Muscle of arm (tissue), 1 donor: ENCODE measurements at regions not wholly inside any gene's neighbourhood (a gene's known extent, or its start where the extent isn't known, plus 50 kb on each side); places are given as distances from the start of the nearest gene placed in this dataset.
"Not testable (repeated sequence)": the region's sequence is repeated elsewhere in the genome, so short reads cannot be mapped to it uniquely, and the experiment has no call there.

Source experiments
- DNase-seq: peaks from one replicate; pipeline ENCODE4 v3.0.0-alpha.2; 2013

DNA sequence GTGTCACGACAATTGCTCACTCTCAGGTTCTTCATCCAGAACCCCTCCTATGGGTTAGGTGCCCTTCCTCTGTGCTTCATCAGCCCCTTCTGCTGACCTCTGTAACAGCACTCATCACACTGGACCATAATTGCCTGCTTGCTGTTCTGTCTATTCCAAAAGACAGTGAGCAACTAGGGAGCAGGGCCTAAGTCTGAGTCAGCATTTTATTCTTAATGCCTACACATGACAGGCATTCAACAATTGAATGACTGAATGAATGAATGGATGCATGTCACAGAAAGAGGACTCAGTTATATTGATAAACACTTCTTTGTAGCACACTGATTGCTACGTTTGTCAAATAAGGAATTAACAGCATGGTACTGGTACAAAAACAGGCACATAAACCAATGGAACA lies 317.0 kb downstream of the ZIC3 start:
- no peak for DNase-seq

DNA sequence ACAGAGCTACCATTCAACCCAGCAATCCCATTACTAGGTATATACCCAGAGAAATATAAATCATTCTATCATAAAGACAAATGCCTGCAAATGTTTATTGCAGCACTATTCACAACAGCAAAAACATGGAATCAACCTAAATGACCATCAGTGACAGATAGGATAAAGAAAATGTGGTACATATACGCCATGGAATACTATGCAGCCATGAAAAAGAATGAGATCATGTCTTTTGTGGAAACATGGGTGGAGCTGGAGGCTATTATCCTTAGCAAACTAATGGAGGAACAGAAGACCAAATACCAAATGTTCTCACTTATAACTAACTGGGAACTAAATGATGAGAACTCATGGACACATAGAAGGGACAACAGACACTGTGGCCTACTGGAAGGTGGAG lies 318.9 kb downstream of the ZIC3 start:
- not testable (repeated sequence) for DNase-seq

DNA sequence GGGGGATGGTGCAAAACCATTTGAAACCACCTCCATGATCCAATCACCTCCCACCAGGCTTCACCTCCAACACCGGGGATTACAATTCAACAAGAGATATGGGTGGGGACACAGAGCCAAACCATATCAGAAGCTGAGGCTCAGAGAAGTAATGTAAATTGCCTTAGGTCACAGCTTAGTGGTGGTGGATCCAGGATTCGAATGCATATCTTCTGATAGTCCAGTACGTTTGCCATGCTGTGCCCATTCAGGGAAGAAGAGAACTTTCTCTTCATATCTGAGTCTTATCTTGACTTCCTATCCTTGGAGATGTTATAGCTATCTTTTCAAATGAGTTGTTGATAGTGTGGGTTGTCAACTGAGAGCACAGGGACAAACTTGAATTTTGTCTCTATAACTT lies 325.5 kb downstream of the ZIC3 start:
- DNase-seq = no peak

DNA sequence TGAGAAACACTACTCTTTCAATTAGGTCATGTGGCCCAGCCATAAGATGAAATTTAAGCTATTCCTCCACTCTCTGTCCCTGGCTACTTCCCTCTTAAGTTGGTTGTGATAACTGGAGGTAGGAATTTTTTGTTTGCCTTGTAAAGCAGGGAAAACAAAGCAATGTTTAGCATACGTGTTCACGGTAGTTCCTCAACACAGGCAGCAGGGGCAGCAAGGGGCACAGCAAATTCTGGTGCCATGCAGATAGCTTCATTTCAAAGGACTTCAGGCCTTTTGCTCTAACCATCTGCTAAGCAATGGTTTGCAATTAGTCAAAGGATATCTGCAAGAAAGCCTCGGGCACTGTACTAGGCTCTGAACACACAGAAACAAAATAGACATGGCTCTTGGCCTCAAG lies 330.2 kb downstream of the ZIC3 start:
- no peak for DNase-seq

DNA sequence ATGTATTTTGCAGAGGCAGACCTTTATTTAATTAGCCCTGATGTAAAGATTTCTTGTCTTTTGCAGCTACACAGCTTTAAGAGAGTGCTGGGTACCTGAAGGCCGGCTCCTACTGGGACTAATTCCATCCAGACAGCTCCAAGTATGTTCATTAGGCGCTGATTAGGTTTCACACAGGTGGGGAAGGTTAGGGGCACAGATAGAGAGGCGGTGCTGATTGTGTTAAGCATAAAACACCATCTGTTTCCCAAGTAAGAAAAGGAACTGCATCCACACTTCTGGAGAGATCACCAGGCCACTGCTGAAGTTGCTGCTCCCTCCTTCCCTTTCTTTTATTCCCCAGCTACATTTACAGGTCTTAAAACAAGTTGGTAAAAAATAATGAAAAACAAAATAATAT lies 349.5 kb downstream of the ZIC3 start:
- DNase-seq = no peak

DNA sequence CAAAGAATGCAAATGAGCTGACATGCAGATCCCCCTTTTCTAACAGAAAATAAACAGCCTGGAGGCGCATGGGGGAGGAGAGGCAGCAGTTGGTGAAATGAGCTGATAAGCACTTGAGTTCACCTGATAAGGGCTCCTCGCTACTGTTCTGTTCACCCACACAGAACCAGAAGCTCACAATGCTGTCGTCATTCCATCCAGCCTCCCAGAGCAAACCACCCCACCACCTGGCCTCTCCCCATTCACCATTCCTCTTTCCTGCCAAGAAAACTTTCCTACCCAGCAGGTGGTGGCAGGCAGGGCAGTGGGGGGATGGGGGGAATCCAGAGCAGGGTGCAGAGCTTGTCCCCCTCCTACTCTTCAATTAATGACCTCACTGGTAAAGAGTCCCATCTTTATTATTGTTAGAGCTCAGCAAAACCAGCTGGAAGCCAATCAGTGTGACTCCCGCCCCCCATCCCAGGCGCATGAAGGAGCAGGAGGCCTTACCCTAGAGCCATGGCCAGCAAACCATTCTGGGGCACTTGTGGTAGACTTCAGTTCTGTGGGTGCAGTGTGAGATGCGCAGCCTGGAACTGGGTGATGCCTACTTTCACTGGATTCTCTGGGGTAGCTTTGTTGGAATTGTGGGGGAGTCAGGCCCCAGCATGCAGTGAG lies 350.3 kb downstream of the ZIC3 start:
- no peak for DNase-seq

DNA sequence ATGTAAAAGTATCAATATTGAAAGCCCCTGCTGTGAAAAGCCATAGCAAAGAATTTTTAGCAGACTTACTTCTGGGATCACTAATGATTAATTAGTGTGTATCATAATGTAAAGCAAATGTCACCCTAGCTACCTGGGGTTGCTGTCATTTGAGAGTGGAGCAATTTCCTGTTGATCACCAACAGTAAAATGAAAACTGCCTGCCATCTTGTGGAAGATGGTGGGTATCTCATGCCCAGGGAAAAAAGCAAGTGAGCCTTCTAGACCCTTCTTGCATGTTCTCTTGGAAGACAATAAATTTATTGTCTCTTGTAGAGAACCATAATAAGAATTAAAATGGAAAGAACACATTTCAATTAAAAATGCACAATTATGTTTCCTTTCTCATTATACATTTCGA lies 360.2 kb downstream of the ZIC3 start:
- DNase-seq = no peak

DNA sequence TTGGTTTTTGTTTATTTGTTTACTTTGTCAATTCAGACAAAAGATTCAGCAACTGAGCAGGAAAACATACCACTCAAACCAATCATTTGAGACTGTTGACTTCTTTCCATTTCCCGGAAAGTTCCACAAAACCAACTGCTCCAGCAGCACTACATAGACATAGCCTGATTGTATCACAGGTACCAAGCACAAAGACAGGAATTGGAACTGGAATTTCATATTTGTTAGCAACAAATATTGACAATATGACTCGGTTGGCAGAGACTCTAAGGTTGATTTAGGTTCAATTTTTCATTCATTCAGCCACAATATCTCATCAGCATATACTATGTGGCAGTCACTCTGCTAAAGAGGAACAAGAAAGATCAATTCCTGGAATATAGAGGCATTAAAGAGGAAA lies 364.0 kb downstream of the ZIC3 start:
- DNase-seq = no peak

DNA sequence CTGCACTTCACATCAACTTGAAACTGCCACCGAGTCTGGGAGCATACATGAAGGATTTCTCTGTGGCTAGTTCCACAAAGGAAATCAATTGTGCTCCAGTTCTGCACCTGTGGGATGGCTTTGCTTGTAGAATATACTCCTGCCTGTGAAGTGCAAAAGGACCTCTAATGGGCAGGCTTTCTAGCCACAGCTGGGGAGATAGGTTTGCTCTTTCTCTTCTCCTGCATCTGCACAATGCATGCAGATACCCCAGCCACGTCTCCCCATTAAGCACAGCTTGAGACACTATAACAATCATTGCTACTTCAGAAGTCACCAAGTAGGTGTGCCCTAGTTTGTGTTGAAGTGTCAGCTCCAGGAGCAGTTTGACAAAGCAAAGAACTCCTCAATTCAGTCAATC lies 364.6 kb downstream of the ZIC3 start:
- no peak for DNase-seq

DNA sequence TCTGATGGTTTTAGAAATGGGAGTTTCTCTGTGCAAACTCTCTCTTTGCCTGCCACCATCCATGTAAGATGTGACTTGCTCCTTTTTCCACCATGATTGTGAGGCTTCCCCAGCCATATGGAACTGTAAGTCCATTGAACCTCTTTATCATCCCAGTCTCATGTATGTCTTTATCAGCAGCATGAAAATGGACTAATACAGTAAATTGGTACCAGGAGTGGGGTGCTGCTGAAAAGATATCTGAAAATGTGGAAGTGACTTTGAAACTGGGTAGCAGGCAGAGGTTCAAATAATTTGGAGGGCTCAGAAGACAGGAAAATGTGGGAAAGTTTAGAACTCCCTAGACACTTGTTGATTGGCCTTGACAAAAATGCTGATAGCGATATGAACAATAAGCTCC lies 368.3 kb downstream of the ZIC3 start:
- DNase-seq = not testable (repeated sequence)

DNA sequence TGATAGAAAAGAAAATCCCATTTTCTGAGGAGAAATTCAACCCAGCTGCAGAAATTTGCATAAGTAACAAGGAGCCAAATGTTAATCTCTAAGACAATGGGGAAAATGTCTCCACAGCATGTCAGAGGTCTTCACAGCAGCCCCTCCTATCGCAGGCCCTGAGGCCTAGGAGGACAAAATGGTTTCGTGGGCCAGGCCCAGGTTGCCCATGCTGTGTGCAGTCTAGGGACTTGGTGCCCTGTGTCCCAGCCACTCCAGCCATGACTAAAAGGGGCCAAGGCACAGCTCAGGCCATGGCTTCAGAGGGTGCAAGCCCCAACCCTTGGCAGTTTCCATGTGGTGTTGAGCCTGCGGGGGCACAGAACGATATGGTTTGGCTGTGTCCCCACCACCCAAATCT lies 369.0 kb downstream of the ZIC3 start:
- not testable (repeated sequence) for DNase-seq

DNA sequence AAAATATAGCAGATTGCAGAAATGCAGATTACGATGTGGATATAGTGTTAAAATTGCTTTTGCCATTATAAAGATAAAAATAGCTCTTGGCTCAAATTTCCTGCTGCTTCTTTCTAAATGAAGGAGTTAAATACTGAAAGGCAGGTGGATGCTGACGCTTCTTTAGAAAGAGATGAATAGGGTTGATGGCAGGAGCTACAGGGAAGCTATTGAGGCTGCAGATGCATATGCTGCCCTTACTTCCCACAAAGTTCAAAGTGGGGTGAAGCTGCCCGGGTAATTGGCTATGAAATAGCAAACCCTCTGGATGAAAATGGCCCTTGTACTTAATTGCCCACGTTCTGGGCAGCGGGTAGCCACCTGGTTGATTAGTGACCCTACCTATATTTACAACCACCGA lies 379.5 kb downstream of the ZIC3 start:
- DNase-seq = no peak

DNA sequence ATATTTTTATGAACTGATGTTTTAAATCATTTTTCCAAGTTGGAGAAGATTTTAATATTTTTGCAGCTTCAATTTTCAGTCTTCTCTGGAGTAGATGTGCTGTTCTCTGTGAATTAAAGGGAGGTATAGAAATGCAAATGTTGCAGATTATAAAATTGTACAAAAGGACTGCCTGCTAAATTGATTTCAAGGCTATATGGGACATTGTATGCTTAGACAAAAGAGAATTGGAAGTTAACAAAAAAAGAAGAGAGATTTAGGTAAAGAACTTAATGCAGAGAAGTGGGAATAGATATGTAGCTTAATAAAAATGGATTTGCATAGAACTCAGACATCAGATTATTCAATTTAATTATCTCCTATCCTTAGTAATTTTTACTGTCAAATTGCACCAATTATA lies 403.3 kb downstream of the ZIC3 start:
- no peak for DNase-seq

DNA sequence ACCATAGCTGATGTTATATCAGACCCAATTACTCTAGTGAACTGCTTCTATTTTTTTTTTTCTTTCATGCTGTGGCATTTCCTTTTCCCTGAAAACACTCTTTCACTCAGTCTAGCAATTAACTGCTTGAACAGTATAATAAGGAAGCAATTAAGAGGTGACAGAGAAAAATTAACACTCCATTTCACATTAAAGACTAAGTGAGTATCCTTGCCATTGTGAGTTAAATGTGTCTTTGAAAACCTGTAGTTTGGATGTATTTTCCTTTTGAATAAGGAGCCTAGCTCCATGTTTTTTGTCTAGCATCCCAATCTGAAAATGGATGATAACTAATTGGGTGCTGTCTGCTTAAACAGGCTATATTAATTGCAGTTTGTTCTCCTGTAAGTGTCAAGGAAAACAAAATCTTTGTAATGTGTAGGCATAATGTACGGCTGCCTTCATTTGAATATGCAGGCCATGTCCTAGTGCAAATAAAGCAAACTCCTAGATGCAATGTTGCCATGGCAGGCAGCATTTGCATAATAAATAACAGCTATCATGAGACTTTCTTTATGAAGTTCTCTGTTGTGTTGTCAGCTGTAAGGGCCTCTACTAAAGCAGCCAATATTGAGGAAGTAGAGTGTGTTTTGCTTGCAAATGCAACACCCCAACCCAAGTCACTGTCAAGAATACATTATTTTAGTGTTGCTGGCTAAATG lies 416.7 kb downstream of the ZIC3 start:
- no peak for DNase-seq

DNA sequence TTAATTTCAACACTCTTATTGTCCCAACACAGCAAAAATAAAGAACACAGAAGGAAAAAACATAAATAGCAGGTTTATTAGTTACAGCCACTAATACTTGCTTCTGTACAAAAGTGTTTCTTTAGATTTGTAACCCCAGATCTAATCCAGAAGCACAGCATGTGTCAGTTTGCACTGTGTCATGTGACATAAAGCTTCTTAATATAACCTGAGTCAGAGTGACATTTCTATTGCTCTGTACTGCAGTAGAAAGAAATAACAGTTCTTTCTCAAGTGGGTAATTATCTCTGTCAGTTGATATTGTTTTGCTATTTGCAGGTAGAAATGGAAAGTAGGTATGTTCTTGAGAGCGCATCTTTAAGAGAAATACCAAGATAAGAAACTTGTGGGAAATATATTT lies 422.5 kb downstream of the ZIC3 start:
- no peak for DNase-seq

DNA sequence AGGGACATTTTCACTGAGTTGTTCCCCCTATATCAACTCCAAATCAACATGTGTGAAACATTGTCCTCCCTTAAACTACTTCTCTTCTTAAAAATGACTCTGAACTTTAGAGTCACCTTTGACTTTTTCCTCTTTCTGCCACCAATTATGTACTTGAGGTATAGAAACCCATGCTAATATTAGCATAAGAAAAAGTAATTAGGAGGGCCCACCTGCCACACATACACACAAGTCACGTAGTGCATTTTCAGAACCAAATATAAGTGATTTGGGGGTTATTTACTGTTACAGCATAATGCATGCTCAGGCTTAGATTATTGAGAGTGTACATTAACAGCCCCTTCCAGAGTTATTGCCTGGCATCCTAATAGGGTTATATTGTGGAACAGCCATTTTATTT lies 432.7 kb downstream of the ZIC3 start:
- DNase-seq = no peak

DNA sequence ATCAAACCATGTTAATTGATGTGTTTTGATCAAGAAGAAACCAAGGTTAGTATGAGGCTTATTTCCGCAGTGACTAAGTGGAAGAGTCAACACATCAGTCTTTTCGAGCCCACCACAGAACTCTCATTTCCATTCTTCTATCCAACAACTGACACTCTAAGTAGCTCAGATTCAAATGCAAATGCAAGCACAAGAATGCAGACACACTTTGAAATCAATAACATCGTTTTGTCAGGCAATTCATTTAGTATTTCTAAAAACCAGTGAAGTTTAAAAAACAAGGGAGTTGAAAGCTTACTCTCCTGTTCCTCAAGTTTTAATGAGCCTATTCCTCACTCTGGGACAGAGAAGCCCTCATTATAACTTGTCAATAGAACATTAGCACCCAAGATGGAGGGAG lies 433.1 kb downstream of the ZIC3 start:
- no peak for DNase-seq

DNA sequence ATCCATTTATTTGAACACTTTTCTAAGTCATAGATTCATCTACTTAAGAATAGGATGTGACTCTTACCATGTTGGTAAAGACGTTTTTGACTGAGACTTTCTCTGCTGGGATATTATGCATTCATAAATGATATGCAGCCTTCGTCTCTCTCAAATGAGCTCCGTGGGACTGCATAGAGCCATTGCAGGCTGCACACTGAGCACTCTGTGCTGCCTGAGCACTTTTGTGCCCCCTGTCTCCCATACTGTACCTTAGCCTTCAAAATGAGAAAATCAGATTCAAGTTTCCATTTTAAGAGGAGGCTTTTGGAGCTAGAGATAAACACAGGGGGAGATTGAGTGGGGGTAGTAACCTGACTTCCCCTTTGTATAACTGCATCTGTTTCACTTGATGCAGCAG lies 433.6 kb downstream of the ZIC3 start:
- DNase-seq = no peak

DNA sequence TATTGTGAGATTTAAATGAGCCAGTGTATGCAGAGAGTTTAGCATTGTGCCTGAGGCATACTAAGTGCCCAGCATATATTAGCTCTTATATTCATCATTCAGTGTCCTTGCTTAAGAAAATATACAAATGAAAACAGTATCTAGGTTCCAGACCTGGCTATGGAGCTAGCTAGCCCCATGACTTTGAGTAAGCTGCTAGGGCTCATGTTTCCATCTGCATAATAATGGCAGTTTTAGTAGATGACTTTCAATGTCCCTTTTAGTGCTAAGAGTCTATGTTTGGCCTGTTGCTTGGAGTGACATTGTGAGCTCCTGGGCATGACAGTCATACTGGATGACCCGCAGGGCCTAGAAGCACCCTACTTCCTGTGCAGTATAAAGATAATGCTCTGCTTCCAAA lies 435.3 kb downstream of the ZIC3 start:
- no peak for DNase-seq

DNA sequence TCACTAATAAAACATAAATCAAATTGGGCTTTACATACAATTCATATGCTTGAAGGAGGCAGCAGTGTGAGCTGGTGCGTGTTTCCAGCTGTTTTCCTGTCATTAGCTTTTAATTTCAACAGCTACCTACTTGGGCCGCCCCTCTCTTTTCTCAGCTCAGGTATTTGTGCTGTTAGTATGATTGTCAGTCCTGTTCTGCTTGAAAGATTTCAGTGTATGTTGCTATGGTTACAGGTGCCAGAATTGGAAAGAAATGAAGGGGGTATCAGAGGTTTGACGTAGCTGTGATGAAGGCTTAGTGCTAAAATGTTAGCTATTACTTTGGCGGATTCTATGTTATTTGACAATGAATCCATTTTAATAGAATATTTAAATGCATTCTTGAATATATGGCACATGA lies 440.3 kb downstream of the ZIC3 start:
- no peak for DNase-seq

DNA sequence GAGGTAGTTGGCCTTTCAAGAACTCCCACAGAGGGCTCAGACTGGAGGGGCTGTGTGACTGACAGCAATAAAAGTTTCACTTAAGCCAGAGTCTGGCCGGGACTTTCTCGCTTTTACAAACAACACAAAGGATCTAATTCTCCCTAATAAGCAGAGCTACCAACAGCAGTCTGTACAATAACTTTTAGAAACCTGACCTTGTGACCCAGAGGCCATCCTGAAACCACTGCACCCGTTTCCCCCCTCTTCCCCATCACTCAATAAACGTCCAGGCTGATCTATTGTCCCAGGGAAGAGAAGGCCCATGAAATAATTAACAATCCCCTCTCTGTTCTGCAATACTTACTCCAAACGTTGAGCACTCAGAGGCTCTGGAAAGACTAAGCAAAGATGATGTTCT lies 442.4 kb downstream of the ZIC3 start:
- DNase-seq = no peak

DNA sequence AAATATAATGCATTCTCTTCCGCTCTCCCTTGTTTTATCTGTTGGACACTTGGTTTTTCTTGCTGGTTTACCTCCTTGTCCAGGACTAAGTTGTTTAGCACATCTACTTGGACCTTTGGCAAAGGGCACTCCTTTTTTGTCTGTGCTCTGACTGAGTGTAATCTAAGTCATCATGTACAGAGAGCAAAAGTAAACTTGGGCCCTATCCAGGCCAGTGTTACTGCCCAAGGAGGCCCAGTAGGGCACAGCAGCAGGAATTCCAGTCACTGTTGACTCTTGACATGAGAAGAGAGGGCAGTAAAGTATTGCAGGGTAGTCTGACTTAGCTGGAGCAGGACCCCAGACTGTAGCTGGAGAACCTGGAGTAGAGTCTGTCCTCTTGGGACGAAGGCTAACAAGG lies 445.5 kb downstream of the ZIC3 start:
- no peak for DNase-seq

DNA sequence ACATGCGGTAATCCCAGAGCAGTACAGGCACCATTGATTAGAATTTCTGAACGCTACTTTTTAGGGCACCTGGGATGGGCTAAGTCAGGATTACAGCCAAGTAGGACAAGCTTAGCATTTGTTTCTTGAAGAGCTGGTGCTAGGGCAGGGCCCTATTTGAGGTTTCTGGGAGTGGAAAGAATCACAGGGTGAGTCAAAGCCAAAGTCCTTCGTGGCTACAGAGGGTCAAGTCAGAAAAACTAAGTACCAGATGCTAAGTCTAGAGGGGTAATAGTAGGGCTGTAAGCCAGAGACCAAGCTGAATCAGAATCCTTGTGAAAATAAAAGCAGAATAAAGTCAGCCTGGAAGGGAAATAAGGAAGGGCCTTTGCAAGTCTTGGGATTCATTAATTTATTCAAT lies 448.6 kb downstream of the ZIC3 start:
- DNase-seq = no peak

DNA sequence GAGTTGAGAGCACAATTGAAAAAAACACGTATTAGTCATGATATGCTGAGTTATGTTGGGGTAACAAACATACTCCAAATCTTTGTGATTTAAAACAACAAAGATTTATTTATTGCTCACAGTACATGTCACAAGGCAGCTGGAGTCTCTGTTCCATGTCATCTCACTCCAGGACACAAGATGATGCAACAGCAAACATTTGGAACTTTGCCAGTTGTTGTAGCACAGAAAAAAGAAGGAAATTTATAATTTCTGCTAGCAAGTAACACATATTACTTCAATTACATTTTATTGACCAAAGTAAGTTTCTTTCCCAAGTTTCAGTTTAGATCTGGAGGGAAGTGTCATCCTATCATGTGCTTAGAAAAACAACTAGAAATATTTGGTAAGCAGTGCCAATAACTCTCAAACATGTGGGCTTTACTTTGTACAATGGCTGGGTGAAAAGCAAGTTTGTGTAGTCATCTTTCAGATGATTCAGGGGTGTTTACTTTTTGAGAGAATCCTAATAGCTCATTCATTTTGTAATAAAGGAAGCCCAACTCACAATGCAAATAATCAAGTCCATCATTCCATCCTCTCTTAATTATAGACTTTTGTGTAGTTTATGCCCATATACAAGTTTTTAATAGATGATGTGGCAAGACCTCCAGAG lies 452.3 kb downstream of the ZIC3 start:
- DNase-seq = no peak
